CD4-positive, alpha-beta T cell (primary cell): ENCODE measurements at regions not wholly inside any gene's neighbourhood (a gene's known extent, or its start where the extent isn't known, plus 50 kb on each side); places are given as distances from the start of the nearest gene placed in this dataset.

Experiments used
- ATAC-seq: fragments of 200-7000 bp; cut with Tn5 transposase; one replicate; pipeline ENCODE4 v1.10.0; 2022; ENCODE audit warnings: mild to moderate bottlenecking; ENCODE audit not compliant: poor library complexity
- CTCF ChIA-PET: fragments of 350-600 bp; sonication (Branson Sonifier 250); formaldehyde crosslinking; loops from one replicate; lab custom pipeline; 2021; ENCODE audit warnings: antibody characterized with exemption, inconsistent platforms; lab: Charles Lee
- POLR2A ChIA-PET: fragments of 350-600 bp; sonication (Branson Sonifier 250); formaldehyde crosslinking; loops from one replicate; lab custom pipeline; 2021; ENCODE audit warnings: antibody characterized with exemption, inconsistent platforms; lab: Charles Lee
- DNase-seq, 14 experiments: peaks; one replicate each; pipeline ENCODE4 v3.0.0-alpha.2; 2013 to 2020; ENCODE audit warnings: mixed read lengths in 2 of 14
- H3K27ac ChIP-seq, 2 donors: one replicate each; pipeline versions ENCODE4 v1.5.1 to v1.7.0; 2013; ENCODE audit warnings: low read length in 2 of 2, low read depth in 1 of 2, mild to moderate bottlenecking in 1 of 2
- H3K27me3 ChIP-seq, 2 experiments: 1 replicate in 1 of 2; 2 replicates in 1 of 2; pipeline versions ENCODE4 v1.6.1 to v1.7.0; 2013; ENCODE audit warnings: low read length in 2 of 2, control low read depth in 1 of 2, mild to moderate bottlenecking in 1 of 2, moderate library complexity in 1 of 2; ENCODE audit not compliant: insufficient read depth in 2 of 2, control insufficient read depth in 1 of 2
- H3K36me3 ChIP-seq: one replicate; pipeline ENCODE4 v1.6.1; 2013; ENCODE audit warnings: low read length, control low read depth; ENCODE audit not compliant: insufficient read depth
- H3K4me1 ChIP-seq: one replicate; pipeline ENCODE4 v1.6.1; 2013; ENCODE audit warnings: low read length, control low read depth; ENCODE audit not compliant: insufficient read depth
- H3K4me3 ChIP-seq: one replicate; pipeline ENCODE4 v1.5.1; 2013; ENCODE audit warnings: mild to moderate bottlenecking, low read length, moderate library complexity
- H3K9me3 ChIP-seq, 2 experiments: 1 replicate in 1 of 2; 2 replicates in 1 of 2; pipeline versions ENCODE4 v1.6.1 to v1.7.0; 2013; ENCODE audit warnings: low read length in 2 of 2, mild to moderate bottlenecking in 2 of 2, control low read depth in 1 of 2, moderate library complexity in 1 of 2; ENCODE audit not compliant: control insufficient read depth in 1 of 2, insufficient read depth in 1 of 2
- H3K27ac Mint-ChIP-seq: one replicate; pipeline ENCODE4 v1.8.0; 2020; ENCODE audit warnings: mixed read lengths
- H3K27me3 Mint-ChIP-seq: one replicate; pipeline ENCODE4 v1.8.0; 2021; ENCODE audit warnings: mixed read lengths
- H3K36me3 Mint-ChIP-seq: one replicate; pipeline ENCODE4 v1.8.0; 2021; ENCODE audit warnings: low read depth, mixed read lengths
- H3K4me1 Mint-ChIP-seq: one replicate; pipeline ENCODE4 v1.8.0; 2021; ENCODE audit warnings: low read depth, mixed read lengths
- H3K4me3 Mint-ChIP-seq: one replicate; pipeline ENCODE4 v1.8.0; 2020; ENCODE audit warnings: mild to moderate bottlenecking, mixed read lengths
- H3K9me3 Mint-ChIP-seq: one replicate; pipeline ENCODE4 v1.8.0; 2020; ENCODE audit warnings: mixed read lengths
- CTCF ChIP-seq: fragments of 200-600 bp; IDR thresholded peaks from one replicate; pipeline ENCODE4 v1.8.0; 2022; ENCODE audit warnings: antibody characterized with exemption, mild to moderate bottlenecking
- intact Hi-C, 2 experiments: fragments of 100-400 bp; cut with DNase I in 1 of 2; cut with micrococcal nuclease in 1 of 2; formaldehyde crosslinking; loops; one replicate each; pipeline versions ENCODE4 v1.15.1 to v1.9.0; 2023 to 2025; cut with DNase I, micrococcal nuclease

- peaks cover 7% of the 10 kb centered on the region for H3K9me3 Mint-ChIP-seq
- ATAC-seq = no peak
- CTCF ChIA-PET = no interaction called here
- no peaks in the 10 kb centered on the region for H3K4me1 ChIP-seq
- no peaks in the 10 kb centered on the region for H3K36me3 ChIP-seq
- H3K4me3 Mint-ChIP-seq = no peak overlapping the region
- no peak for TF ChIP-seq CTCF
- H3K27ac Mint-ChIP-seq = no peak overlapping the region
- no peak for DNase-seq
- intact Hi-C loops = no loop called here
- no peaks in the 10 kb centered on the region for H3K4me1 Mint-ChIP-seq
- H3K9me3 ChIP-seq = peaks cover 0 to 9% of the 10 kb centered on the region in 2 experiments
- POLR2A ChIA-PET = no interaction called here
- no peaks in the 10 kb centered on the region for H3K27me3 ChIP-seq
- no peaks in the 10 kb centered on the region for H3K36me3 Mint-ChIP-seq
- H3K27ac ChIP-seq = no peak overlapping the region
- no peak overlapping the region for H3K4me3 ChIP-seq
- no peaks in the 10 kb centered on the region for H3K27me3 Mint-ChIP-seq
These were observed 1871.6 kb upstream of the IGFBP7 start for GRCh38 chr4:58981828-58982227.

GRCh38 chr4:58983887-58984286, 1873.7 kb upstream of the IGFBP7 start:
- DNase-seq (no peak), ATAC-seq (no peak)
- POLR2A ChIA-PET = no interaction called here
- Histone ChIP-seq H3K9me3 (peaks cover 0 to 9% of the 10 kb centered on the region in 2 experiments), H3K36me3 (no peaks in the 10 kb centered on the region), H3K4me1 (no peaks in the 10 kb centered on the region), H3K27me3 (no peaks in the 10 kb centered on the region), H3K4me3 (no peak overlapping the region), H3K27ac (no peak overlapping the region)
- H3K4me1 Mint-ChIP-seq = no peaks in the 10 kb centered on the region
- no peak overlapping the region for H3K27ac Mint-ChIP-seq
- H3K9me3 Mint-ChIP-seq = peaks cover 9% of the 10 kb centered on the region
- CTCF ChIA-PET = no interaction called here
- H3K4me3 Mint-ChIP-seq = no peak overlapping the region
- no peaks in the 10 kb centered on the region for H3K36me3 Mint-ChIP-seq
- H3K27me3 Mint-ChIP-seq = no peaks in the 10 kb centered on the region
- intact Hi-C loops = no loop called here
- TF ChIP-seq CTCF = no peak

- no peaks in the 10 kb centered on the region for H3K36me3 Mint-ChIP-seq
- Histone ChIP-seq H3K4me3 (no peak overlapping the region), H3K9me3 (peaks cover 0 to 2% of the 10 kb centered on the region in 2 experiments), H3K4me1 (no peaks in the 10 kb centered on the region), H3K27ac (no peak overlapping the region), H3K36me3 (no peaks in the 10 kb centered on the region), H3K27me3 (no peaks in the 10 kb centered on the region)
- POLR2A ChIA-PET = no interaction called here
- TF ChIP-seq CTCF = no peak
- intact Hi-C loops = no loop called here
- DNase-seq (no peak), ATAC-seq (no peak)
- CTCF ChIA-PET = no interaction called here
- no peaks in the 10 kb centered on the region for H3K27me3 Mint-ChIP-seq
- H3K4me3 Mint-ChIP-seq = no peak overlapping the region
- H3K4me1 Mint-ChIP-seq = no peaks in the 10 kb centered on the region
- H3K9me3 Mint-ChIP-seq = peaks cover 10% of the 10 kb centered on the region
- H3K27ac Mint-ChIP-seq = no peak overlapping the region
These were observed 1892.0 kb upstream of the IGFBP7 start for GRCh38 chr4:59002148-59002547.
